SKM-1 treated with dmso at 0.1 percent for 144 hours (cell line): ENCODE measurements at regions not wholly inside any gene's neighbourhood (a gene's known extent, or its start where the extent isn't known, plus 50 kb on each side); places are given as distances from the start of the nearest gene placed in this dataset.

Experiments used
- DNase-seq: peaks from one replicate; lab custom pipeline; 2025; ENCODE audit not compliant: unreplicated experiment; lab: John Stamatoyannopoulos, UW

DNA sequence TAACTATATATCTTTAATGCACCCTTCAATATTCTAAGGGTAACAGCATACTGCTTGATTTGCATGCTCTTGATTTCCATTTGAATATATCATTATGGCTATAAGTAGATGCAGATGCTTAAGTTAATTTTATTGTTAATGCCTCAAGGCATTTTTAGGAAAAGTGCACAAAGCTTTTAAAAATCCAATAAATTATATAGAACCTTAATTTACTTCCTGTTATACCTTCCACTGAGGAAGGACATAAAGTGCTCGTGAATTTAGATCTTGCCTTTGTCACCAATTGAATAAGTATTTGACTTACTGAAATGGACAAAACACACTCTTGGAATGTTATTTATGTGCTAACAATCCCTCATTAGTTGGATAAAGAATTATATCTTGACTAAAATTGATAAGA lies 276.7 kb upstream of the CCDC54 start:
- DNase-seq: no peak

DNA sequence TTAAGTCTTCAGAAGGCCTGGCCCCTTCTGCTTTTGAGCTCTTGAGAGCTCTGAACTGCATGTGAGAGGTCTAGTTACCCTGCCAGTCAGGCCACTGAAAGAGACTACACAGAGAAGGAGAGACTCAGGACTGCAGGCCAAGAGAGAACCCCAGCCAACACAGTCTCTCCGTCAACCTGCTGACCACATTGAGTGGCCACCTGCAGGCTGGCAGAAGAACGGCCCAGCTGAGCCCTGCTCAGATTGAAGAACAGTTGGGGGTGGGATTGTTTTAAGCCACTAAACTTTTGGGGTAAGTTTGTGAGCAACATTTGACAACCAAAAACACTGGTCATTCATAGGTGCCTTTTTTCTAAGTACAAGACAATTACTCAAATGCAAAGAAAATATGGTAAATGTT lies 273.5 kb upstream of the CCDC54 start:
- no peak for DNase-seq

DNA sequence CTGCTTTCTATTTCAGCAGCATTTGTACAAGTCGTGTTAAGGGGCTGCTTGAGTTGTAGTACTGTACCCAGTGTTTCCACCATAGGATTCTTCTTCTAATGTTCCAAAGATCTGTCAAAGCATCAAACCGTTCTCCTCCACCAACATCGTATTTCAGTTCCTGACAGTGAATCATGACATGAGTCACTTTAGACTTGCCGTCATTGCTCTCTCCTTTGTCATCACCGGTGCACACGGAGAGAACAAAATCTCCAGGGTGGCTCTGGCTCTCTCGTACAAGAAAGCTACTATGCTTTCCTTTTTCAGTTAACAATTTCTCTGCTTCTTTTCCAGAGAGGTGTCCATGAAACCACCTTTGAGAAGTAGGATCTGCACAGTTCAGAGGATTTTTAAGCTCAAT lies 270.9 kb upstream of the CCDC54 start:
- no peak for DNase-seq

DNA sequence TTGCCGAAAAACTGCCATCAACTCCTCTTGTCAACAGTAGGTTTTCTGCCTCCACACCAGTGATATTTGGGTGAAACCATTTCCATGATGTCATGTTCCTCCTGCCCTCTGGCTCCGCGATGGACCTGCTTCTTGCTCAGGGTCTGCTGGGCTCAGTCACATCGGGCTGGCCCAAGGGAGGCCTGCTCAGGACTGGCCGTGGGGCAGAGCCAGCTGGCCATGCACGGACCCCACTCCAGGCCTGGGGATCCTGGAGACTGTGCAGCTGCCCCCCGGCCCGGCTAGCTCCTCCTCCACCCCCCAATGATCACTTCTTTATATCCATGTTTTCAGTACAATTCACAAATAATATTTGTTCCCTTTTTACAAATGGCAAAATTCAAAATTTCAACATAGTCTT lies 270.3 kb upstream of the CCDC54 start:
- DNase-seq: no peak

DNA sequence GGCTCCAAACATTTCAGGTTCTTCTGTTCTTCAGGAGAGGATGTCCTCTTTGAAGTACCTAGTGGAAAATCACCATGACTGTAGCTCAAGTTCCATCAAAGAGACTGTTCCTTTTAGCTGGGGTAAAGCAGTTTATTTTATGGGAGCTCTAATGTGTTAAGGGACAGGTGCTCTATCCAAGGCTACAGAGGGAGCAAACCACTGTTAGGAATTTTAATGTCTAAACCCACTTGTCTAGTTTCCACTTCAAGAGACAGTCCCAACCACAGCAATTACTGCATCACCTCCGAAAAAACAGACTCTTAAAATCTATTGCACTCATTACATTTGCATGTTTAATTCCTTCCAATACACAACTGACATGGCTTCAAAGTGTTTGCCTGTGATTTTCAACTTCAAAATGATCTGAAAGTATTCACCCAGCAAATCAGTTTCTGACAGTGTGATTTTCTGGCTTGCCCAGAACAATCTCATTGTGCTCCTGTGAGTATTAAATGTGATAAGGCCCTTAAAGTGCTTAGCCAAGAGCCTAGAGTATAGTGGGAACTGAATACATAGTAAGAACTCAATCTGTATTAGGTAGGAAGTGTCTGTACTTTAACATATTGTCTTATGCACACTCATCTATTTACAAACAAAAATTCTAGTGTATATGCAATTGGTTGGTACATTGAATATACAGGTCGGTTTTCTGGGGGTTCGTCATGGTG lies 266.5 kb upstream of the CCDC54 start:
- DNase-seq: no peak

DNA sequence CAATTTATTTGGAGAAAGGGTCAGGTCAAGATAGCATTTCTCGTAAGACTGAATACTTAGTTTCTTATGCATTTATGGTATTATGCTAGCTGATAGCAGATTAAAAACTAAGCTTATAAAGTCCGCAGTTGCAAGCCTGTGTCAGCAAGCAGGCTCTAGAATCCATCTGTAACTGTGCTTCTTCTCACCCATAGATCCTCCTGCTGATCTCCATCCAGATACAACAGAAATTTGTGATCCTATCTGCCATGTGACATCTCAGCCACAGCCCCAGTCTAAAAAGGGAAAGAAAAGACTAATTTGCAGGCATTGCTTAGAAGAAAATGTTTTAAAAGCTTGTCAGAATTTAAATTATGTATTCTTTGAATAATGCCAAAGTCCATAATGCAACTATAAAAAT lies 265.4 kb upstream of the CCDC54 start:
- no peak for DNase-seq

DNA sequence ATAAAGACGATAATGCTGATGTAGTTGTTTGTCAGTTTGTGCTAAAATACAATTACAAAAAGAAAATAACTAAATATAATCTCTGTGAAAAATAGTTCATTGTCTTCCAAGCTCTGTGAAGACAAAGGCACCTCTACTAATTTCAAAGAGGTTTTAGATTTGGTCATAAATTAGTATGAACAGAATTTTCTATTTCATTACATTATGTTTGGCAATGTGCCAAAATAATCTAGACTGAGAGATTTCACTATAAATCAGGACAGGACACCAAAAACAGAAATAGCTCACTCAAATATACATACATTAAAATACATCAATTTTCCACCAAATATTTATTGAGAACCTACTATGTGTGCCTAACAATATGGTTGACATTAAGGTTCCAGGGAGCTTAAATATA lies 264.9 kb upstream of the CCDC54 start:
- DNase-seq: no peak

DNA sequence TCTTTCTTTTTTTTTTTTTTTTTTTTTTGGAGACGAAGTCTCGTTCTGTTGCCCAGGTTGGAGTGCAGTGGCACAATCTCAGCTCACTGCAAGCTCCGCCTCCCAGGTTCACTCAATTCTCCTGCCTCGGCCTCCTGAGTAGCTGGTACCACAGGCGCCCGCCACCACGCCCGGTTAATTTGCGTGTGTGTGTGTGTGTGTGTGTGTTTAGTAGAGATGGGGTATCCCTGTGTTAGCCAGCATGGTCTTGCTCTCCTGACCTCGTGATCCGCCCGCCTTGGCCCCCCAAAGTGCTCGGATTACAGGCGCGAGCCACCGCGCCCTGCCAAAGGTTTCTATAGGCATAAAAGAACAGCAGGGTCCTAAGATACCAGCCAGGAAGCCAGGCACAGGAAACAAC lies 261.0 kb upstream of the CCDC54 start:
- no peak for DNase-seq

DNA sequence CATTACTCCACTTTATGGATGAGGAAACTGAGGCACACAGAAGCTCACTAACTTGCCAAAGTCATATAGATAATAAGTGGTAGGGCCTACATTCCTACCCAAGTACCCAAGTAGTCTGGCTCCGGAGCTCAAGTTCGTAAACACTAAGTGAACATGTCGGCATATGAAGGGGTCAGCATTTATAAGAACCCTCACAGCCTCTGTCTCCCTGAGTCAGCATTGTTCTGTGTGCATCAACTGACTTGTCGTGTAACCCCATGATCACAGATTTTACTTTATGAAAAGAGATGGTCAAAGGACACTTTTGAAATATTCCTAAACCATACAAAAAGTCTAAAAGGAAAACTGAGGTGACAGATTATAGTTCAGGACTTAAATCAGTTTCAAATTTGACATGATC lies 260.1 kb upstream of the CCDC54 start:
- DNase-seq: no peak

DNA sequence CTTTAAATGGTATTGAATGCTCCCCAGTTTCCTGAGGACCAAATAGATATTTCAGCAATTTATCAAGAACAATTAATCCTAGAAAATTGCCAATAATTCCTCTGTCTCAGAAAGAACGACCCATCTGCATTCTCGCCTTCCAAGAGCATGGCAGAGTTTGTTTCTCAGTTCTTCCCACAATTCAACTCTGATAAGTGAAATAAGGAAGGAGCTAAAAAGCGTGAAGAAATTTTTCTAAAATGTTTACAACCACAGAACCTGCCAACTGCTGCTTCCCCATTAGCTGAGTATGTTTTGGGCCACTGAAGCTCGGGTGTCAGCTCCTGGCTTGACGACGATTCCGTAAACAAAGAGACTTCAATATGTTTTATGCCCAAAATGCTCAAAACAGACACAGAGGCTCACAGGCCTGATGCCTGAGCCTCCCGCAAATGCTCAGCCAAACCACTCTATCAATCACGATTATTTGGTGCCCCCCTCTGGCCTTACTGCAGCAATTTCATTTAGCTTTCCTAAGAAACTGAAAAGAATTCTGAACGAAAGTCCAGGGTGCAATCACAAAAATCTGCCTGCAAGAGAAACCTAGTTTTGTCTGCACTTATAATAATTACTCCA lies 259.2 kb upstream of the CCDC54 start:
- no peak for DNase-seq

DNA sequence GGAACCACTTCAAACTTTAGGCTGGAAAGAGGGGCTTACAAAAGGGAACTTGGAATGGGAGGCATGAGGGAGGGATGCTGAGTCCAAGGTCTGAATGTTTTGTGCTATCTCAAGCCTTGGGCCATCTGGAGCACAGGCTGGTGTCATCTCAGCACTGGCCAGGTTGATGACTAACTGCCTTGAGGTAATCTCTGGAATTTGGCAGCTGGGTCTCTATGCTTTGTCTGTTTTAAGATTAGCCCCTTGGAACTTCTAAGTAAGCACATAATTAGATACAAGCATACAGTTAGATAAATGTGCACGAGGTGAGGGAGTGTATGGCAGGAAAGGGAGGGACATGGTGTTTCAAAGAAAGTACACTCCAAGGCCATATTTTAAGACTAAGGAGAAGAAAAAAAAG lies 252.4 kb upstream of the CCDC54 start:
- DNase-seq: no peak

DNA sequence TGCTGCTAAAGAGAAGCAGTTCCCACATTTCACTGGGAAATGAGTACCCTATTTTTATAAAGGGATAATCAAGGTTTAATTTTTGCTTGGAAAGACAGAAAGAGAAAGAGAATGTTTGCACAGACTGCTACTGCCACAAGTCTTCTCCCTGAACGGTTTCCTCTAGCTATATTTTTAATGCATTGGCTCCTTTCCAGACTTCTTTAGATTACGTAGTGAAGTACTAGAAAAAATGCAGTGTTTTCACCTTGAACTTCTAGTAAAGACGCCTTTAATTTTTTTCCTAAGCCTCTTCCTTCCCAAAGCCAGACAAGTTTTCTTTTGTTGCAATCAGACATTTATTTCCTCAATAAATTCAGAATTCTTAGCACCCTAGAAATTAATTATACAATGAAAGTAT lies 248.3 kb upstream of the CCDC54 start:
- DNase-seq: no peak

DNA sequence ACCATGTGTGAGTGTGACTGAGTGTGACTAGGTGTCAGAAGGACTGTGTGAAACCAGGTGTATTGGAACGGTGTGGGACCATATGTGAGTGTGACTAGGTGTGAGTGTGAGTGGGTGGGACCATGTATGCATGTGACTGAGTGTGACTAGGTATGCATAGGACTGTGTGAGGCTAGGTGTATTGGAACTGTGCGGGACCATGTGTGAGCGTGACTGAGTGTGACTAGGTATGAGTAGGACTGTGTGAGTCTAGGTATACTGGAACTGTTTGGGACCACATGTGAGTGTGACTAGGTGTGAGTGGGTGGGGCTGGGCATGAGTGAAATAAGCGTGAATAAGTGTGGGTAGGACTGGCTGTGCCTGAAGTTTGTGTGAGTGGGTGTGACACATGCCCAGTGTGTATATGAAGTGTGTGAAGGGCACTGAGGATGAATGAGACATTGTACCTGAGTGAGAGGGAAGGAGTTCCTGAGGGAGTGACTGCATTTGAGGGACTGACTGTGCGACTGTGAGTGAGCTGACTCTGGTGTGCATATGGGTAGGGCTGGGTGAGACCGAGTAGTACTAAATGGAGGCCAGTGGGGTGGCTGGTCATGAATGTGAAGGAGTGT lies 247.0 kb upstream of the CCDC54 start:
- DNase-seq: no peak

DNA sequence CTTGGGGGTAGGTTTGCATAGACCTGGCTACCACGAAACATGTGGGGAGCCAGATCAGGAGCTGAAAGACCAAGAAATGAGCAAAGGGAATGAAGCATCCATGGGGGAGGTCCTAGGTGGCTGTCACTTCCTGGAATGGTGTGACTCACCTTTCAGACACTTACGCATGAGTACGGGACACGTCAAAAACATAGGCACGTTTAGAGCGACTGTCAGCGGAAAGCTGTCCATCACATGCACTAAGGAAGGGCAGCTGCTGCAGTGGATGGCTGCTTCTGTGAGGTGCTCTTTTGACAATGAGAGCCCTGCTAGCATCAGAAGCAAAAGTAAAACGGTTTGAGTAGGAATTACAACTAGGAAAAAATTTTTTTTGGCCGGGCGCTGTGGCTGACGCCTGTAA lies 244.6 kb upstream of the CCDC54 start:
- DNase-seq: no peak

DNA sequence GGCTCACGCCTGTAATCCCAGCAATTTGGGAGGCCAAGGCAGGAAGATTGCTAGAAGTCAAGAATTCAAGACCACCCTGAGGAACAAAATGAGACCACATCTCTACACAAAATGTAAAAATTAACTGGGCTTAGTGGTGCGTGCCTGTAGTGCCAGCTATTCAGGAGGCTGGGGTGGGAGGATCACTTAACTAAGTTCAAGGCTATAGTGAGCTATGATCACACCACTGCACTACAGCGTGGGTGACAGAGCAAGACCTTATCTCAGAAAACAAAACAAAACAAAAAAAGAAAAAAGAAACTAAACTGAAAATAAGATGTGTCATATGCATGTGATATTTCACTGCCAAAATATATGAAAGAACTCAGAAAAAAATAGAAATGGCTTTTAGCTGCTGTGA lies 243.3 kb upstream of the CCDC54 start:
- no peak for DNase-seq

DNA sequence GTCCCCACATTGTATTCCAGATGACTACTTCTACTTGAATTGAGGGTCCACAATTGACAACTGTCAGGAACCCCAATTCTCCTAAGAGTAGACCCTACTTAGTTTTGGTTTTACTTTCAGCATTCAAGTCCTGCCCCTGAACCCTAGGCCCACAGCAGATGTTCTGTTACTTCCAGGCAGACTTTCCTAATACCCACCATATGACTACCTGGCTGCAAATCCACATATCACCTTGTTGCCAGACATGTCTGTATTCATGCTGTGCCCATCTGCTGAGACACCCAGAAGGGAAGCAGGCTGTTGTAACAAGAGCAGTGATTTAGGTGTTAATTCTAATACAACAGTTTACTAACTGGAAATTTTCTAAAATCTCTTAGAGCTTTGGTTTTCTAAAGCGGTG lies 235.1 kb upstream of the CCDC54 start:
- no peak for DNase-seq

DNA sequence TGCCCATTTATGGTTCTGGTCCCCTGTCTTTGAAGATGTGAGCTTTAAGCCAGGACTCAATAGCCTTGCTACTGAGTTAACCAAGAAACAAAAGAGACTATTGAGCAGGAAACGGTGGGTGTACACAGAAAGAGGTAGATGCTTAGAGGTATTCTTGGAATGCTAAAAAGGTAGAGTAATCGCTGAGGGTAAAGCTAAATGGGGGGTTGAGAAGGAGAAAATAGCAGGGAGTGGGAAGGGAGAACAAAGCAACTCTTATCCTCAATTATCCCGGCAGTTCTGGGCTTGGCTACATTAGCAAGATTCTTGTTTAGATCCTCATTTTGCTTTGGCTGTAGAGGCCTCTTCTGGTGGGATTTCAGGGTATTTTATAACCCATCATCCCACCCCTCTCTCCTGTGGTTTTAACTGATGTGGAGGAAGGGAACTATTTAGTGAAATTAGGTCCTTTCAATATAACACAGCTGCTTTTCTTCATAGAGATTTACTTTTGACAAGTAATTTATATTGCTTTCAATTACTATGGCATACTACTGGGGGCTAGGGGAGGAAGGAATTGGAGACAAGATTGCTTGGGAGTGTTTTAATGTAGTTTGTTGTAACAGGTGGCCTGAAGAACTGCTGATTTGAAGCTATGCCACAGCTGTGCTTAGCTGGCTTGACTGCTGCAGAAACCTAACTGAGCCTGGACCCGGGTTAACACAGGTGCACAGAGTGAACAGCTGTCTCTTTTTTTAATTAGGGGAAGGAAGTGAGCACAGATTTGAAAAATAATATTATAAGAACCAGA lies 234.3 kb upstream of the CCDC54 start:
- no peak for DNase-seq

DNA sequence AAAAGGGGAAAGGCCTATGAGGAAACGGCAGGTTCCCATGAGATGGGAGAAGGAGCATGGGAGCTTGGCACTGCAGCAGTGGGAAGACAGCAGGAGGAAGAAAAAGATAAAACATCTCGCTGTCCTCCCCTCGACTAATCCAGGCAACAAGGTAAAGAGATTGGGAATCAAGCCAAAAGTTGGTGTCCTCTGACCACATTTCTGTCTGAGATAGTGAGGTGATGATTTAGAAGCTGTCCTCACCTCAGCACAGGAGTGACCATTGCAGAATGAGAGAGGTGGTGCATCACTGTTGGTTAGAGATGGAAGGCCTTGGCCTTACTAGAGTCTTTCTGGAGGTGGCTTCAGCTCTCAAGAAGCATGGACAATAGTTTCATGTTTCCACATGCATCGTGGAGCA lies 226.6 kb upstream of the CCDC54 start:
- DNase-seq: no peak

DNA sequence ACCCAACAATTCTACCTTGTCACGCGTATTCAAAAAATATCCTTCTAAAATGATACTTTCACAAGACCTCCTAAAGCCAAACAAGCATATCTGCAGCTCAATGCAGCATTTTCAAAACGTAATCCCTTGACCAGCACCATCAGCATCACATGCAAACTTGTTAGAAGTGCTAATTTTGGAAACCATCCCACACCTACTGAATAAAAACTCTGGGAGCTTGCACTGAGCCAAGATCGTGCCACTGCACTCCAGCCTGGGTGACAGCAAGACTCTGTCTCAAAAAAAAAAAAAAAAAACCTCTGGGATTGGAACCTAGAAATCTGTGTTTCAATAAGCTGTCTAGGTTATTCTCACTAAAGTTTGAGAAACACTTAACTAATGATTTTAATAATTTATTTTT lies 223.3 kb upstream of the CCDC54 start:
- no peak for DNase-seq

DNA sequence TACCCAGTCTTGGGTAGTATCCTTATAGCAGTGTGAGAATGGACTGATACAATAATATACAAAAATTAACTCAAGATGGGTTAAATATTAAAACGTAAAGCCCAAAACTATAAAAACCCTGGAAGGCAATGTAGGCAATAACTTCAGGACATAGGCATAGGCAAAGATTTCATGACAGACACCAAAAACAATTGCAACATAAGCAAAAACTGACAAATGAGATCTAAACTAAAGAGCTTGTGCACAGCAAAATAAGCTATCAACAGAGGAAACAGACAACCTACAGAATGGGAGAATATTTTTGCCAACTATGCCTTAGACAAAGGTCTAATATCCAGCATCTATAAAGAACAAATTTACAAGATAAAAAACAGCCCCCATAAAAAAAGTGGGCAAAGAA lies 204.8 kb upstream of the CCDC54 start:
- DNase-seq: no peak

DNA sequence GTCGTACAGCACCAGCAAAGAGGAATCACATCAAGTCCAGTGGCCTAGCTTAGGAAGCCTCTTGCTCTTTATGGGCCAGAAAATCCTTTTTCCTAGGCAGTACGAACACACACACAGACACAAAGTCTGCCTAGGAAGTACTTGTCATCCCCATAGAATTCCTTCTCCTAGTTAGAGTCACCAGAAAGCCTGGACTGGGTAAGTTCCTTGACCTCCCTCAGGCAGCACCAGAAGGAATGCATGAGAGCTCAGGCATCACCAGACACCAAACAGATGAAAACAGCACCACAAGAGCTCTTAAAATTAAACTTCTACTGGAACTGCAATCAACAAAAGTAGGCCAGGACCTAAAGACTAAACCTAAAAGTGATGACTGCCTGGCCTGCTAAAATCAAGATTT lies 192.9 kb upstream of the CCDC54 start:
- DNase-seq: no peak

DNA sequence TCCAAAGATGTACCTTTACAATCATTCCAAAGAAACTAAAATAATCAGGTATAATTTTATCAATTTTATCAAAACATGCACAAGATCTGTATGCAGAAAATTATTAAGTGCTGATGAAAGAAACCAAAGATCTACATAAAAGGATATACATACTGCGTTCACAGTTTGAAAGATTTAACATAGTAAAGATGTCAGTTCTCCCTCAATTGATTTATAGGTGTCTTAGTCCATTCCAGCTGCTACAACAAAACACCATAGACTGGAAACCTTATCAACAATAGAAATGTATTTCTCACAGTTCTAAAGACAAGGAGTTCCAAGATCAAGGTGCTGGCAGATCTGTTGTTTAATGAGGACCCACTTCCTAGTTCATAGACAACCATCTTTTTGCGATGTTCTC lies 189.0 kb upstream of the CCDC54 start:
- no peak for DNase-seq
